HCT116 (cell line): ENCODE measurements at regions not wholly inside any gene's neighbourhood (a gene's known extent, or its start where the extent isn't known, plus 50 kb on each side); places are given as distances from the start of the nearest gene placed in this dataset.

Experiments used
- EGR1 ChIP-seq: IDR thresholded peaks from 2 replicates; pipeline ENCODE4 v1.6.1; 2012; ENCODE audit warnings: low read depth
- ELF1 ChIP-seq: IDR thresholded peaks from 2 replicates; pipeline ENCODE4 v1.6.1; 2012; ENCODE audit warnings: low read depth, borderline replicate concordance
- JUND ChIP-seq: IDR thresholded peaks from 2 replicates; pipeline ENCODE4 v1.6.1; 2012
- POLR2A ChIP-seq: IDR thresholded peaks from 2 replicates; pipeline ENCODE4 v1.7.0; 2011; ENCODE audit warnings: borderline replicate concordance; ENCODE audit not compliant: insufficient read depth, insufficient read length; ENCODE audit errors: extremely low read depth
- SRF ChIP-seq: IDR thresholded peaks from 2 replicates; pipeline ENCODE4 v1.6.1; 2012; ENCODE audit warnings: low read depth
- YY1 ChIP-seq: IDR thresholded peaks from 2 replicates; pipeline ENCODE4 v1.6.1; 2011; ENCODE audit warnings: low read length, low read depth, moderate library complexity, mild to moderate bottlenecking; ENCODE audit not compliant: insufficient replicate concordance; ENCODE audit errors: extremely low read depth
- TF ChIP-seq, protein P1 (sequence below), 3 experiments: fragments of 200-600 bp in 1 of 3; sonication (generic) in 1 of 3; IDR thresholded peaks in 2 of 3; conservative IDR thresholded peaks in 1 of 3; 2 replicates each; pipeline ENCODE4 v1.5.1; 2012 to 2017; ENCODE audit warnings: low read depth in 2 of 3, low read length in 2 of 3, antibody characterized with exemption in 1 of 3, borderline replicate concordance in 1 of 3, control low read depth in 1 of 3, mild to moderate bottlenecking in 1 of 3, mixed read lengths in 1 of 3, mixed run types in 1 of 3, moderate library complexity in 1 of 3; ENCODE audit not compliant: insufficient read depth in 1 of 3

DNA sequence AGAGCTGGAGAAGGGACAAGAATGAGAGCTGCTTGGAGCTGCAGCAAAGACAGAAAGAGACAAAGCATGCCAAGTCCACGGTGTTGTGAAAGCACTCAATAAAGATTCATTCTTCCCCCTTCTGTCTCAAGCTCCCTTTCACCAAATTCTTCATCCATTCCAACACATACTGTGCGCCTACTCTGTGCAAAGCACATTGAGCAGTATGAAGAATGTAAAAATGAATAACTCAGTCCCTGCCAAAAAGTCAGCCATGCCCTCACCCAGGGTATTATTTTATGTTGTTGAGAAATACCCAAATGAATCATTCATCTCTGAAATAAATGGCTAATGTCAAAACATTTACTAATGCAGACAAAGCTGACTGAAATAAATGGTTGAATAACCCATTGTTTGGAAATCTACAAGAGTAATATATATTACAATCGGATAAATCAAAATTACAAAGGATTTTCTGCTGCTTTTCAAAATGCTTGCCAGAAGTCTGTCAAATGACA is 282.9 kb upstream of the IRX5 start:
- TF ChIP-seq, protein P1, sequence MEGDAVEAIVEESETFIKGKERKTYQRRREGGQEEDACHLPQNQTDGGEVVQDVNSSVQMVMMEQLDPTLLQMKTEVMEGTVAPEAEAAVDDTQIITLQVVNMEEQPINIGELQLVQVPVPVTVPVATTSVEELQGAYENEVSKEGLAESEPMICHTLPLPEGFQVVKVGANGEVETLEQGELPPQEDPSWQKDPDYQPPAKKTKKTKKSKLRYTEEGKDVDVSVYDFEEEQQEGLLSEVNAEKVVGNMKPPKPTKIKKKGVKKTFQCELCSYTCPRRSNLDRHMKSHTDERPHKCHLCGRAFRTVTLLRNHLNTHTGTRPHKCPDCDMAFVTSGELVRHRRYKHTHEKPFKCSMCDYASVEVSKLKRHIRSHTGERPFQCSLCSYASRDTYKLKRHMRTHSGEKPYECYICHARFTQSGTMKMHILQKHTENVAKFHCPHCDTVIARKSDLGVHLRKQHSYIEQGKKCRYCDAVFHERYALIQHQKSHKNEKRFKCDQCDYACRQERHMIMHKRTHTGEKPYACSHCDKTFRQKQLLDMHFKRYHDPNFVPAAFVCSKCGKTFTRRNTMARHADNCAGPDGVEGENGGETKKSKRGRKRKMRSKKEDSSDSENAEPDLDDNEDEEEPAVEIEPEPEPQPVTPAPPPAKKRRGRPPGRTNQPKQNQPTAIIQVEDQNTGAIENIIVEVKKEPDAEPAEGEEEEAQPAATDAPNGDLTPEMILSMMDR (IDR thresholded peaks at IDR 0.05 in 2 of 3, conservative IDR thresholded peaks at IDR 0.05 in 1 of 3; ENCODE audit: borderline replicate concordance in 1 of 3, insufficient read depth in 1 of 3, low read depth in 2 of 3, low read length in 2 of 3) = no peak
- TF ChIP-seq JUND (no peak), EGR1 (no peak), YY1 (no peak), ELF1 (no peak), POLR2A (no peak), SRF (no peak)
